CD4-positive, alpha-beta T cell treated with Interleukin-6 at 100 ng/mL for 8 hours (primary cell): ENCODE measurements at regions not wholly inside any gene's neighbourhood (a gene's known extent, or its start where the extent isn't known, plus 50 kb on each side); places are given as distances from the start of the nearest gene placed in this dataset.
"Not testable (repeated sequence)": the region's sequence is repeated elsewhere in the genome, so short reads cannot be mapped to it uniquely, and the experiment has no call there.

Experiments
- DNase-seq: peaks from one replicate; pipeline ENCODE4 v3.0.0-alpha.2; 2020; ENCODE audit warnings: mixed read lengths, low spot score

DNA sequence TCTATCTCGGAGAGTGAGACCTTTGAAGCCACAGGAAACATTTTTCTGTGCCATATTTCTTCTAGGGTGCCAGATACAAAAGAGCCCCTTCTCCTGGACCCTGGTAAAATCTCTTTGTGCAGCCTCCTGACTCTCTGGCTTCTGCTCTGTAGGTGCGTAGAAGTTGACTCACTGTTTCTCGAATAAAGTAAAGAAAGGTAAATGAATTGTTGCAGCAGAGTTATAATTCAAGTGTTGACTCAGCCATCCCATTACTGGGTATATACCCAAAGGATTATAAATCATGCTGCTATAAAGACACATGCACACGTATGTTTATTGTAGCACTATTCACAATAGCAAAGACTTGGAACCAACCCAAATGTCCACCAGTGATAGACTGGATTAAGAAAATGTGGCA, 371.0 kb downstream of the OSTF1 start:
- DNase-seq = not testable (repeated sequence)

DNA sequence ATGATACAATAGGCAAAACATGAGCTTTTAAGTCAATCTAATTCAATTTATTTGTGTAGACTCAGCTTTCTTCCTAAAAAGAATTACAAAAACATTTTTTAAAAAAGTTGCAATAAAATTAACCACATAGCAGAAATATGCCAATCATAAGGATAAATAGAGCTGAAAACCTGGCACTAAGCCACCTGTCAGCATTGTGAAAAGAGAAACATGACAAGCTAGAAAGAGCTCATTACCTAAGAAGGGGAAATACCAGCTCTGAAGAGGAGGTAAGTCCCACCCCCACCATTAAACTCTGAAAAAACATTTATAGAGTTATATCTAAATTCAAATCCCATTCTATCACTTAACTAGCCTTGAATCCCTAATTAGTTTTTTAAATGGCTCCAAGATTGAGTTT, 372.9 kb downstream of the OSTF1 start:
- DNase-seq = no peak

DNA sequence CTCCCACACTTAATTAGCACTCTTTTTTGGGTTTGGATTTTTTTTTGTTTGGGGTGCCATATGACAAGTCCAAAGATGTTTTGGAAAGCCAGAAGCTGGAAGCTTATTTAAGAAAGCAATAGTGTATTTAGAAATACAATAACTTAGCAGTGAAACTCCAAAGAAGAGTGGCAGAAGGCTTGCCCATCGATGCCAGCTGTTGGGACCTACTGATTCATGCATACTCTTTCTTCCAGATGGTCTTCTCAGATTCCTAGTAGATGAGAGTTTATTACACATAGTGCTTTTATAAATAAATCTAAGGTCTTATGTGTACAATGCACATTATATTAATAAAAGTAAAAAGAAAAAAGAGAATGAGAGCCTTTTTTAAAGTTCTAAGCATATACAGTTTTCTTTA, 374.6 kb downstream of the OSTF1 start:
- DNase-seq = no peak

DNA sequence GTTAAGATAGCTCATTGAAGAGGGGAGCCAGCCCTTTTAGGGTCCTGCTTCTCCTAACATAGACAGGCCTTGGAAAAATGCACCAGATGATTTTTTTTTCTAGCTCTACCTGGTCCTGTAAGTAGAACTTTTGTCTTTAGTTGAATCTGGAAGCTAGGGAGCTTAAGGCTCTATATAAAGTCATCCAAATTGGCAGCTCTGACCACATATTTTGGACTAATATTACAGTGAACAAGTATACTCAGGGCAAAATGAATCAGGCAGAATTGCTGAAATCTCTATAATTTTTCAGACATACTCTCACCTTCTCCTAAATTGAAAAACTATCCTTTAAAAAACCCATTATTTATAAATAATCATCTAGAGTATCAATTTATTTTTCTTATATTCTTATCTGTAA, 375.6 kb downstream of the OSTF1 start:
- DNase-seq = no peak

DNA sequence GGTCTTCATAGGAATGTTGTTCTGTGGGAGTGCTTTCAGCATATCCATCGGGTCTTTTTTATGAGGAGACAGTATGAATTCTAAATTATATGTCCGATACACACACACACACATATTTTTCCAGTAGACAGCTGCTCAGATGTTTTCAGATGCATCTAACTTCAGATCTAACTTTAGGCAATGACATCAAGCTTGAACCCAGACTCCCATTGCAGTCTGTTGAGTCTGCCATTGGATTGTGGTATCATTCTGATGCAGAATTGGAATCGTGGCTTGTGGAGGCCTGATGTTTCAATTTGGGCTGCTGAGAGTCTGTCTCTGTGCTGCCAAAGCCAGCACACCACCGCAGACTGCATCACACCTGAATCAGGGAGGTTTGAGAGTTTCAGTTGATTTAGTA, 376.4 kb downstream of the OSTF1 start:
- DNase-seq = no peak

DNA sequence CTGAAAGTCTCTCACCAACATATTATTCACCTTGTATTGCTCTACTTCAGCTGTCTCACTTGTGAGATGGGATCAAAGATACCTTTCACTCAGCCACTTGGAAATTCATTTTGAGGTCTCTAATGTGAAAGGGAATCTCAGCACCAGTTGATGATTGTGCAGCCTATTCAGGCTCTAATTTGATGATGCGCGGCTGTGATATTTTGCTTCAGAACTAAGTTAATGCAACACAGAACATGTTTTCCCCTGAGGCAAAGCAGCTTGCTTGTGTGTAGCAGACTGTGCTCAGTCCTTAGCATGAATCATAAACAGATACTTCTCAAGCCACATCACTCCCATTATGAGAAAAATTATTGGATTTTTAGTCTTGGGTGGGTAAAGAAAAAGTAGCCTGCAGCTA, 378.8 kb downstream of the OSTF1 start:
- DNase-seq = no peak

DNA sequence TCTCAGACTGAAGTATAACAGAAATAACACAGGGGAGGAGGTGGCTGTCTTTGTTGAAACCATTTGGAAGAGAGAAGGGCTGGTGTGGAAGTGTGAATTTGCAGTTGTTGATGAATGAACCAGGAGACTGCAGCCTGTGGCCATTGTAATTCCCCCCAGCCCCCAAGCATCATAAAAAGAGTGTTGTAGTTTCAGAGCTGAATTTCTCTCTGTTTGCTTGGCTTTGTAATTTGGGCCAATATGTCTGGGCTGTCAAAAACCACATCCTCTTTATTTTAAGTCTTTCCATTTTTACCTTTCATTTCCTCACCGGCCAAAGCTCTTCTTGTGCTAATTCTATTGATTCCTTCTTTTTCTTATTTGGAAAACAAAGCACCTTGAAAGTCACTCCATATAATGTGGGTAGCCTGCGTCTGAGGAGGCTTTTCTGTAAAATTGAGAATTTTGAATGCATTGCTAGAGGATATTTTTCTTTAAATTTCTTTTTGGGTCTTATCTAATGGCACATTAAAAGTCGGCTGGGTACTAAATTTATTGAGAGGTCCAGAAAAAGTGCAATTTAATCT, 383.3 kb downstream of the OSTF1 start:
- no peak for DNase-seq

DNA sequence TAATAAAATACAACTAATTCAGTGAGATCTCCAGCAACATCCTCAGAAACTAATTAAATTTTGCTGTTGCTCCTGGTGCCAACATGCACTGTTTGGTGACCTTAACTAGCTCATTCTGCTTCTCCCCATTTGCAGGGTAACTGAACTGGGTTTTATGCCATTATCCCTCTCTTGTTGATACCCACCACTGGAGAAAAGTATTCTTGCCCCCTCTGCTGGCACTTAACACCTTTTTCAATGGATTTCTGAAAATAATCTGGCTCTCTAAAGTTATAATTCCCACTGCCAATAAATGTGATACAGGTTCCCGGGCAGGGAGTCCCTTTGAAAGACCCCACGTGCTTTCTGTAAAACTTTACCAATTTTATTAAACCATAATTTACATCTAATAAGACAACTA, 394.3 kb downstream of the OSTF1 start:
- no peak for DNase-seq

DNA sequence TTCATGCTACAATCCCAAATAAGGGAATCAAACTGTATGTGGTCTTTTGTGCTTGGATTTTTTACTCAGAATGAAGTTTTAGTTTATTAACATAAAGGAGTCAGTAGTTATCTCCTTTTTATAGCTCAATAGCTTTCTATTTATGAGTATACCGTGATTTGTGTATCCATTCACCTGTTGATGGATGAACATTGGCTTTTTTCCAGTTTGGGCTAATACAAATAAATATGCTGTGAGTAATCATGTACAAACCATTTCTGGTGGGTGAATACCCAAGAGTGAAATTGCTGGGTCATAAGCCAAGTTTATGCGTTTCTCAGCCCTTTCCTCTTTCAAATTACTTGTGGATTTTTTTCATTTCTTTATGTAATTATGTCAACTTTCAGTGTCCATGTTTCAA, 395.3 kb downstream of the OSTF1 start:
- DNase-seq = no peak

DNA sequence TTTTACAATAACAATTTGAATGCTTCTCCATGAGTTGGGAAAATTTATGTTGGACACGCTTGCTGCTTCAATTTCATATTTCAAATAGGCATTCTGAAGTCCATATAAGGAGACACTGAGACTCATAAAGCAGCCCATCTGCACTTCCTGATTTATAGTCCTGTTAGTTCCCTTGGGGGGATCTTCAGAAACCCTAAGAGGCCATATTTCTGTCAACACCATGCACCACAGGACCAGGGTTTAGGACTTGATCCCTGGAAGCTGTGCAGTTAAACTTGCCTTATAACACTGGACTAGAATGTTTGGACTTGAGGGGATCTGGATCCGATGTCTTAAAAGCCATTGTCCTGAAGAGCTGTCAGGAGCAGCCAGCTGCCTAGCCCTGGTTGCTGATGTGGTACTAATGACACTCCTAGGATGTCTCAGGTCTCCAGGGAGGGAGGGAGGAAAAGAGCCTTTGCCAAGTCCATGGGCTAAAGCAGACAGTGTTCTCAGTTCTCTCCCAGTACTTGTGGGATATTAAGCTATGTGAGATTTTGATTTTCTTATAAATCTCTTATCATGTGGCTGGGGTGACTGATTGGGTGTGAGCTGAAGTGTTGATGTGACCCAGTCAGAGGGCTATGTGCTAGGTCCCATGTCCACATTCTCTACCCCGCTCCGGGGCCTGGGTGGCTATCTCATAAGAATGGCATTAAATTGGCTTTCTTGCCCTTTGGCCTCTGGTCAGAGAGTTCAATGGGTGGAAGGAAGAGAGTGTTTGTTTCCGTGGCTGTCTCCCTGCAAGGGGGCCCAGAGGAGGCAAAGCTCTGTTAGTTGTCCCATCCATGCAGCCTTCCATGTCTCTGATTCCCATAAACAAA, 399.8 kb downstream of the OSTF1 start:
- DNase-seq = no peak

DNA sequence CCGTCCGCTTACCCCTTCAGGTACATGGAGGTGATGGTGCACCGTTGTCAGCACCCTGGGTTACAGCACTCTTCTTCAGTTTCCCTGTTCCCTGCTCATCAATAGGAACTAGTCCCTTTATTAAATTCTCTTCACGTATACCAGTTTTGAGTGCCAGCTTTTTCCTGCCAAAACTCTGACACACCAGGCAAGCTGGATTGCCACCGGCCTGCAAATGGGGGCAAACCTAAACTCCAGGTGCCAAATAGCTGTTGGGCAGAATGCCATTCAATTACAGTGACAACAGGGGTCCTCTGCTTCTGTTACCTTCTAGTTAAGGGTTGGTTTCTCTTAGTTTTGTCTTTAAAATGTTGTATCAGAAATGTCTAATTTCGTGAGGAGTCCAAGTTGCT, 400.4 kb downstream of the OSTF1 start:
- DNase-seq = no peak

DNA sequence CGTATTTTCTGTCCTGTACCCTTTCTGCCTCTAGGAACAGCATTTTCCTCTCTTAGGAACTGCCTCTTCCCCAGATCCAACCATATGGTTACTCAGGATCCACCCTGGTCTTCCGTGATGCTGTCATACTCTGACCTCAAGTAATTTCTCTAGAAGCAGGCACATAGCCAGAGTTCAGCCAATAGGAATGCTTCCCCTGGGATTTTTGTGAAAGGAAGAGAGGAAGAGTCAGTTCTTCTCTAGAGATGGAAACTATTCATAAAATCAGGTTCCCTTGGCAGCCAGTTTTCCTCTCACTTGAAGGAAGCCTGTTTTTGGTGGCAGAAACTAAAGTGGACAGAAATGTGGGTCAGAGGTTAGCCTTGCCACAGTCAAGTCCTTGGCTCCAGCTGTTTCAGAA, 400.1 kb upstream of the PCSK5 start:
- DNase-seq = no peak

DNA sequence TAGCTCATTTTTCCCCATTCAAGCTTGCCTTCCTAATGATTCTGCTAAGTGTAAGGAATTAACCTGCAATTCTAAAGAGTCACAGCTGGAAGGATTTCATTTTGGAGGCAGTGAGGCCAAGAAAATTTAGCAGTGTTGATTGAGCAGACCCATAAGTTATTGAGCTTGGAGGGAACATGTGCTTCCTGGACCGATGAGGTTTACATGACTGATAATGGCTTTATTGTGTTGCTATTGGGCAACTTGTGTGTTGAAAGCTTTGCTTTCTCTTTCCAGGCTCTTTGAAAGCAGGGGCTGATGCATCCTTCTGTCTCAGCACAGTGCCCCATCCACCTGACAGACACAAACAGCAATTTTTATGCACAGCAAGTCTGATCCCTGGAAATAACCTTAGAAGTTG, 398.9 kb upstream of the PCSK5 start:
- DNase-seq = no peak

DNA sequence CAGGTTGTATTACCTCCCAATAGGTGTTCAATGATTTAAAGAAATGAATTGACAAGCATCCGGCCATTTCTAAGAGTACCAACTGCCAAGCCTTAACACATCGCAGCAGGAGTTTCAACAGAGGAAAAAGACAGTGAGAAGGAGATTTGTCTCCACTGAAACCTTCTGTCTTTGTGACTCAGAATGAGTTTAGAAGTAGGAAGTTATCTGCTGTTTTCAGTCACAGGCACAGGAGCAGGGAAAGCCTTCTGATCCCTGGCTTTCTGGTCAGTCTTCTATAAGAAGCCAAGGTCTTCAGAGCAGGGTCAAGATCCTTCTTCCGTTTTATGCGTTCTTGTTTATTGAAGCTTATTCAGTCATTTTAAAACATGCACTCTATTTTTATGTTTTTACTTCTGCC, 390.7 kb upstream of the PCSK5 start:
- DNase-seq = no peak

DNA sequence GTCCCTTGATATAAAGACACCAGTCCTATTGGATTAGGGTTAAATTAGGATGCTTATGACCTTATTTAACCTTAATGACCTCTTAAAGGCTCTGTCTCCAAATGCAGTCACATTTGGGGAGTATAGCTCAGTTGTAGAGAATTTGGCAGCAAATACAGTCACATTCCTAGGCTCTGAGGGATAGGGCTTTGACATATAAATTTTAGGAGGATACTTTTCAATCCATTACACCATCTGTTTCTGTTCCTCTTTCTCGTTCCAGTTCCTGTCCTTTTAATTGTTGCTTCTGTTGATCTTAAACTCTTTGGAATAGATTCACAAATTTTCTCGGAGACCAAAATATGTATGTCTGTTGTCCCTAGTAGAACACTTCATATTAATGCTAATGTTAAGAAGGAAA, 390.0 kb upstream of the PCSK5 start:
- DNase-seq = no peak

DNA sequence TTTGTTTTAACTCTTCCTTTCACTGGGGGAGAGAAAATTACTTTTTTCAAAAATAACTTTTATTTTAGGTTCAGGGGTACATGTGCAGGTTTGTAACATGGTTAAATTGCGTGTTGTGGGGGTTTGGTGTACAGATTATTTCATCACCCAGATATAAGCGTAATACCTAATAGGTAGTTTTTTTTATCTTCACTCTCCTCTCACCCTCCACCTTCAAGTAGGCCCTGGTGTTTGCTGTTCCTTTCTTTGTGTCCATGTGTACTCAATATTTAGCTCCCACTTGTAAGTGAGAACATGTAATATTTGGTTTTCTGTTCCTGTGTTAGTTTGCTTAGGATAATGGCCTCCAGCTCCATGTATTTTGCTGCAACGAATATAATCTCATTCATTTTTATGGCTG, 389.5 kb upstream of the PCSK5 start:
- not testable (repeated sequence) for DNase-seq

DNA sequence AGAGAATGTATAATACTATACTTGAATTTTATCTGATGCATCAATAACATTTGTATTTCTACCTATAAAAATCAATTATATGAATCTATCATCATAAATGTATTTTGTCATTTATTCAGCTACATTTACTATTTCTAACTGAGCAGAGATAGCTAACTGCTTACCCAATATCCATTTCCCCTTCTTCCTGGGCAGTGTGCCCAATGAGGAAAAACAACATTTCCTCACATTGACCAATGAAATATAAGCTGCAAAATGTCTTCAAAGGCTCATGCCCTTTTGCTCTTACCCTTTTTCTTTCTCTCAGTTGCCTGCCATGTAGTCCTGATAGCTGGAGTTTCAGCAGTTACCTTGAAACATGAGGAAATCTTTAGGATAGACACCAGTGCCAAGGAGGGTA, 385.8 kb upstream of the PCSK5 start:
- DNase-seq = no peak

DNA sequence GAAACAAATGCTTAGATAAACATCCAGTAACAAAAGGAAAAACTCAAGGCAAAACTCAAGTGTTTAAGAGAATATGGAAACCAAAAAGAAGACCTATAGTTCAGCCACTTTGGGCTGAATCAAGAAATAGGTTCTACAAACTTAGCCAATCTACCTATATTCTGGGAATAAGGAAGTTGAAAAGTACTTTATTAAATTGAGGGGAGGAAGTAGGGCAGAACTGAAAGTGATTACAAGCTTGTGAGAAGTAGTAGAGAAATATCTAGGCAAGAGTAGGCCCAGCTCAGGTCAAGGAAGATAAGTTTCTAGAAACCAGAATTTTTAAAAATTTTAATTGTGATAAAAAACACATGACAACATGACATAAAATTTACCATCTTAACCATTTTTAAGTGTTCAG, 384.8 kb upstream of the PCSK5 start:
- no peak for DNase-seq

DNA sequence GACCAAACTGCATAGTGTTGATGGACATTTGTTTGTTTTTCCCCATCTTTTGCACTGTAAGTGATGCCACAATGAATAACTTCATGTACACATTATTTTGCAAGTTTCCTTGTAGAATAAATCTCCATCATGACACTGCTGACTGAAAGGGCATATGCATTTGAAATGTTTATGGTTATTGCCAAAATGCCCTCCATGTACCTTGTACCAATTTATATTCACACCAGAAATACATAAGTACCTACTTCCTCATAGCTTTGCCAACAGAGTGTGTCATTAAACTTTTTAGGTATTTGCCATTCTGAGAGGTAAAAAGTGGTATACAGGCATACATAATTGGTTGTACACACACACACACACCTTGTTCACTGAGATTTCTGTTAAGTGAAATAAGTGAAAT, 361.0 kb upstream of the PCSK5 start:
- no peak for DNase-seq

DNA sequence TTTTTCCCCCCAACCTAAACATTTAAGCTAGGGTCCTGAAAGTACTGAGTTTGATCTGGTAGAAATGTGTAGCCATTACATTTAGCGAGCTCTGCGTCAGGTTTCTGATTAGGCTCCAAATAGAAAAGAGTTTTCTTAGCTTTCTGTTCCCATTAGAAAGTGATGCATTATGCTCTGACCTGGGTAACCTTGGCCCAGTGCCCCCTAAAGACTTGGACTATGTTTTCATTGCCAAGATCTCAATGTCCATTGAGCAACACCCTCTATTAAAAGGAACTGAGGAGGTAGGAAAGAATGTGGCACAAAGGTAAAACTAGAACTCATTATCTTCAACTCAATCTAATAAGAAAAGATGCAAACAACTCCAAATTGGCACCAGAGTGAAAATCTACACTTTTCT, 358.9 kb upstream of the PCSK5 start:
- DNase-seq = no peak

DNA sequence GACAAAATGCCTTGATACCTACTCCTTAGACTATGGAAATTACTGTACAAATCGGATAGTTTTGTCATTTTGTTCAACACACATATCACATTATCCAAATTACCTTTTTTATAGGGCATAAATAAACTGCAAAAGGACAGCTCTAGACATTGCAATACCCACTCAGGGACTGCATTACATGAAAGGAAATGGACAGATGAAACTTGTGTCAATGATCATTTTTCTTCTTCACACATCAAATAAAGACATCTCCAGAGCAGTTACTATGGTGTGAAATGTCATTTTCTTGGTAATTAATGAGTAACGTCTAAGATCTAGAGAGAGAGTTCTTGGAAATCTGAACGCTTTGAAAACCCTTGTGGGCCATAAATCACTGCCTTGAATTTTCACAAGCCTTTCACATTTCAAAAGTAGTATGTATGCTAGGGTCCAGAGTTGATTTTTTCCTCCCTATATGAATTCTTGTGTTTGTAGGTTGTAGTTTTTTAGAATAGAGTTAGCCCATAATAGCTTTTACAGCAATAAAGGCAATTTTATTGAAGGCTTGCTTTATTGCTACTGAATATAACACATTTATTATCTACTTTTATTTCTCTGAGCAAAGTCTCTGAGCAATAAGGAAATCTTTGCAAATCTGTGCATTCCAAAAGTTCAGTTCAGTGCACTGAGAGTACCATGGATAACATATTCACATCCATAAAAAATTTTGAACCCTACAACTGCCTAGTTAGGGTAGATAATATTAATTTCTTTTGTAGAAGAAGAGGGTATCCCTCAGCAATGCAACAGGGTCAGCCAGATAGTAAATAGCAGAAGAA, 358.0 kb upstream of the PCSK5 start:
- no peak for DNase-seq

DNA sequence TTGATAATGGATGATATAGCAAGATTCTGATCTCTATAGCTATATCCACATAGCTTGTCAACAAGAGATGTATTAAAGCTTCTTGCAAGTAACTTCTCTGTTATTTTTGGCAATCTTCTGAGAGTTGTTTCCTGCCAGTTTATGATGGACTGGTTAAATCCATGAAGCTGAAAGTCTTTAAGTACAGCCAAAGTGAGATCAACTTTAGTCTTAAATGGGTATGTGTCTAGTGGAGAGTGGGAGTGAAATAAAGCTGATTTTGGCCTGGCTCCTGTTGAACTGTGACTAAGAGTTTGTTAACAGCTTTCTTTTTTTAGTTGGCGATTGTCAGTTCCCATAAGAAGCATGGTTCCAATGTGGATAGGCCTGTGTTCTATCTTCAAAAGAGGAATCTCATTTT, 350.9 kb upstream of the PCSK5 start:
- DNase-seq = no peak

DNA sequence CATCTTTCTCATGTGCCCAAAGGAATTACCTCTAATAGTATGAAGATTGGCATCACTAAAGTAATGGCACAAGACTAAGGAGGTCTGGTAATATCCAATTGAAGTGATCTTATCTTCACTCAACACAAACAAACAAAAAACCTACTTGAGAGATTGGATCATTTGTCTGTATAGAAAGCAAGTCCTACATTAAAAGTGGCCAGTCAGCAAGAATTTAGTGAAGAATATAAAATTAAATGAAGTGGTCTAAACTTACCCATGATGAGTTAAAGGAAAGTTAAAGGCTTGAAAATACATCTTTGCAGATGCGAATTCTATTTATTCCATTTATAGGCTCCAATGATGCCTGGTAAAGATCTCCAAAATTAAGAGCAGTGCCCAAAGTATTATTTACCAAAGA, 350.3 kb upstream of the PCSK5 start:
- no peak for DNase-seq
